H9 (cell line): ENCODE measurements at regions not wholly inside any gene's neighbourhood (a gene's known extent, or its start where the extent isn't known, plus 50 kb on each side); places are given as distances from the start of the nearest gene placed in this dataset.

Experiments used
- DNase-seq: peaks from one replicate; pipeline ENCODE4 v3.0.0-alpha.2; 2017
- H2AFZ ChIP-seq: one replicate; pipeline ENCODE4 v1.6.1; 2013; ENCODE audit warnings: mild to moderate bottlenecking, low read length, control low read depth, moderate library complexity
- H2AK5ac ChIP-seq: 2 replicates; pipeline ENCODE4 v1.6.1; 2013; ENCODE audit warnings: low read length, control low read depth, mixed read lengths; ENCODE audit not compliant: insufficient read length
- H2BK120ac ChIP-seq: one replicate; pipeline ENCODE4 v1.6.1; 2013; ENCODE audit warnings: low read depth, mild to moderate bottlenecking, low read length, control low read depth, inconsistent platforms; ENCODE audit not compliant: poor library complexity, severe bottlenecking
- H2BK12ac ChIP-seq: 2 replicates; pipeline ENCODE4 v1.6.1; 2013; ENCODE audit warnings: low read length, control low read depth, mixed read lengths, low read depth; ENCODE audit not compliant: insufficient read length
- H2BK15ac ChIP-seq: 2 replicates; pipeline ENCODE4 v1.6.1; 2013; ENCODE audit warnings: low read depth, low read length, control low read depth
- H2BK20ac ChIP-seq: one replicate; pipeline ENCODE4 v1.6.1; 2013; ENCODE audit warnings: low read depth, mild to moderate bottlenecking, low read length, control low read depth, inconsistent platforms; ENCODE audit not compliant: poor library complexity, severe bottlenecking
- H2BK5ac ChIP-seq: 2 replicates; pipeline ENCODE4 v1.6.1; 2013; ENCODE audit warnings: low read length, control low read depth, mixed read lengths; ENCODE audit not compliant: insufficient read length
- H3K14ac ChIP-seq: 2 replicates; pipeline ENCODE4 v1.6.1; 2013; ENCODE audit warnings: low read length, control low read depth; ENCODE audit not compliant: insufficient read depth
- H3K18ac ChIP-seq: 2 replicates; pipeline ENCODE4 v1.6.1; 2013; ENCODE audit warnings: low read depth, mild to moderate bottlenecking, mixed read lengths, low read length, control low read depth; ENCODE audit not compliant: insufficient read length
- H3K23ac ChIP-seq: 2 replicates; pipeline ENCODE4 v1.6.1; 2013; ENCODE audit warnings: low read length, control low read depth, mixed read lengths, low read depth; ENCODE audit not compliant: insufficient read length
- H3K23me2 ChIP-seq: 2 replicates; pipeline ENCODE4 v1.6.1; 2013; ENCODE audit warnings: low read depth, mild to moderate bottlenecking, mixed read lengths, low read length, control low read depth; ENCODE audit not compliant: insufficient read length, poor library complexity, severe bottlenecking
- H3K27ac ChIP-seq: 2 replicates; pipeline ENCODE4 v1.5.1; 2013; ENCODE audit warnings: low read length, control low read depth, mixed read lengths, low read depth; ENCODE audit not compliant: insufficient read length
- H3K27me3 ChIP-seq: 2 replicates; pipeline ENCODE4 v1.6.1; 2013; ENCODE audit warnings: low read length, control low read depth, inconsistent platforms; ENCODE audit not compliant: insufficient read depth
- H3K4ac ChIP-seq: 2 replicates; pipeline ENCODE4 v1.6.1; 2013; ENCODE audit warnings: low read depth, mild to moderate bottlenecking, control low read depth, inconsistent platforms, low read length, moderate library complexity
- H3K4me1 ChIP-seq: 2 replicates; pipeline ENCODE4 v1.6.1; 2013; ENCODE audit warnings: low read length, control low read depth, inconsistent platforms; ENCODE audit not compliant: insufficient read depth
- H3K4me2 ChIP-seq: 2 replicates; pipeline ENCODE4 v1.6.1; 2013; ENCODE audit warnings: low read length, control low read depth, mixed read lengths; ENCODE audit not compliant: insufficient read length, insufficient read depth
- H3K56ac ChIP-seq: 2 replicates; pipeline ENCODE4 v1.6.1; 2013; ENCODE audit warnings: low read depth, mild to moderate bottlenecking, mixed read lengths, low read length, control low read depth; ENCODE audit not compliant: insufficient read length
- H3K79me1 ChIP-seq: 2 replicates; pipeline ENCODE4 v1.6.1; 2013; ENCODE audit warnings: low read depth, mild to moderate bottlenecking, moderate library complexity, low read length, control low read depth, inconsistent platforms; ENCODE audit not compliant: insufficient read depth, poor library complexity, severe bottlenecking
- H3K79me2 ChIP-seq: 2 replicates; pipeline ENCODE4 v1.6.1; 2013; ENCODE audit warnings: low read length, control low read depth, inconsistent platforms; ENCODE audit not compliant: insufficient read depth
- H3K9ac ChIP-seq: 2 replicates; pipeline ENCODE4 v1.6.1; 2013; ENCODE audit warnings: low read length, control low read depth, mixed read lengths; ENCODE audit not compliant: insufficient read length; ENCODE audit errors: extremely low read depth
- H3K9me3 ChIP-seq: one replicate; pipeline ENCODE4 v1.6.1; 2013; ENCODE audit warnings: low read depth, low read length, inconsistent platforms; ENCODE audit not compliant: control insufficient read depth
- H3T11ph ChIP-seq: one replicate; pipeline ENCODE4 v1.6.1; 2013; ENCODE audit warnings: mild to moderate bottlenecking, low read length, control low read depth, inconsistent platforms
- H4K20me1 ChIP-seq: one replicate; pipeline ENCODE4 v1.6.1; 2013; ENCODE audit not compliant: control insufficient read depth, insufficient read length, insufficient read depth
- H4K5ac ChIP-seq: 2 replicates; pipeline ENCODE4 v1.6.1; 2013; ENCODE audit warnings: low read depth, mild to moderate bottlenecking, mixed read lengths, low read length, control low read depth; ENCODE audit not compliant: insufficient read length
- H4K8ac ChIP-seq: replicated peaks from 2 replicates; pipeline ENCODE4 v1.6.1; 2013; ENCODE audit warnings: low read length, control low read depth, mixed read lengths, low read depth; ENCODE audit not compliant: insufficient read length
- H4K91ac ChIP-seq: 2 replicates; pipeline ENCODE4 v1.6.1; 2013; ENCODE audit warnings: low read depth, mild to moderate bottlenecking, moderate library complexity, mixed read lengths, low read length, control low read depth; ENCODE audit not compliant: insufficient read length
- H3K27ac Mint-ChIP-seq, 3 experiments: 2 replicates in 2 of 3; 3 replicates in 1 of 3; pipeline ENCODE4 v1.8.0; 2020 to 2021; ENCODE audit warnings: mixed read lengths in 3 of 3, mild to moderate bottlenecking in 1 of 3, moderate library complexity in 1 of 3
- H3K27me3 Mint-ChIP-seq: 2 replicates; pipeline ENCODE4 v1.8.0; 2021; ENCODE audit warnings: low read depth, mild to moderate bottlenecking, moderate library complexity, mixed read lengths
- H3K36me3 Mint-ChIP-seq, 3 experiments: 2 replicates in 2 of 3; 3 replicates in 1 of 3; pipeline ENCODE4 v1.8.0; 2020 to 2021; ENCODE audit warnings: low read depth in 3 of 3, mixed read lengths in 3 of 3; ENCODE audit not compliant: insufficient read depth in 1 of 3
- H3K4me1 Mint-ChIP-seq, 2 experiments: 2 replicates each; pipeline ENCODE4 v1.8.0; 2020; ENCODE audit warnings: mixed read lengths in 2 of 2
- H3K4me3 Mint-ChIP-seq, 2 experiments: 2 replicates in 1 of 2; 3 replicates in 1 of 2; pipeline ENCODE4 v1.8.0; 2020 to 2021; ENCODE audit warnings: mild to moderate bottlenecking in 2 of 2, mixed read lengths in 2 of 2, moderate library complexity in 1 of 2
- H3K9me3 Mint-ChIP-seq, 2 experiments: 2 replicates in 1 of 2; 3 replicates in 1 of 2; pipeline ENCODE4 v1.8.0; 2020; ENCODE audit warnings: mild to moderate bottlenecking in 2 of 2, mixed read lengths in 2 of 2, moderate library complexity in 1 of 2
- CTCF ChIP-seq: fragments of 200-600 bp; sonication (generic); conservative IDR thresholded peaks from 3 replicates; pipeline ENCODE4 v1.8.0; 2021; ENCODE audit warnings: antibody characterized with exemption, mild to moderate bottlenecking
- WGBS: extraction: QIAGEN DNeasy Blood & Tissue Kit; methylation state at CpG from one replicate; pipeline ENCODE4 v1.1.7; 2013; ENCODE audit warnings: missing lambda C conversion rate, low lambda C conversion rate, mixed read lengths; ENCODE audit not compliant: insufficient read length; ENCODE audit errors: extremely low coverage; 5-methylcytosine and 5-hydroxymethylcytosine counted together

- H3K9me3 Mint-ChIP-seq, result no peaks in the 10 kb centered on the region
- no CpG with 5 or more reads among the region's 4 CpGs for WGBS
- no peak for TF ChIP-seq CTCF
These were observed 509.8 kb upstream of the MGMT start for GRCh38 chr10:128957221-128957620.

More at GRCh38 chr10:128957221-128957620, 509.8 kb upstream of the MGMT start:
- Histone ChIP-seq H3K4me2 (no peak overlapping the region), H3T11ph (no peak overlapping the region), H3K27ac (no peak overlapping the region), H4K8ac (no peak overlapping the region), H3K79me2 (no peaks in the 10 kb centered on the region), H2BK20ac (no peak overlapping the region), H3K18ac (no peak overlapping the region), H2BK15ac (no peak overlapping the region), H2AK5ac (no peak overlapping the region), H3K4ac (no peak overlapping the region), H3K79me1 (no peaks in the 10 kb centered on the region), H4K5ac (no peak overlapping the region), H2BK120ac (no peak overlapping the region), H4K91ac (no peak overlapping the region), H3K14ac (no peak overlapping the region), H3K4me1 (no peaks in the 10 kb centered on the region), H3K23me2 (no peaks in the 10 kb centered on the region), H2BK5ac (no peak overlapping the region), H3K23ac (no peak overlapping the region), H3K27me3 (no peaks in the 10 kb centered on the region), H4K20me1 (no peaks in the 10 kb centered on the region), H2AFZ (no peak overlapping the region), H3K9me3 (no peaks in the 10 kb centered on the region), H3K56ac (no peak overlapping the region), H2BK12ac (no peak overlapping the region), H3K9ac (no peak overlapping the region)
- H3K4me1 Mint-ChIP-seq, result no peaks in the 10 kb centered on the region
- H3K27ac Mint-ChIP-seq, result no peak overlapping the region
- no peak for DNase-seq
- no peak overlapping the region for H3K4me3 Mint-ChIP-seq
- H3K36me3 Mint-ChIP-seq, result no peaks in the 10 kb centered on the region; a peak in 1 of 7 replicates
- no peaks in the 10 kb centered on the region for H3K27me3 Mint-ChIP-seq
